CD14-positive monocyte (primary cell): ENCODE measurements at regions not wholly inside any gene's neighbourhood (a gene's known extent, or its start where the extent isn't known, plus 50 kb on each side); places are given as distances from the start of the nearest gene placed in this dataset.
A peak's percentile ranks its signal among the peaks of the same experiment; 100 is the strongest.

ENCODE experiments used
- DNase-seq, 3 donors: peaks; one replicate each; pipeline ENCODE4 v3.0.0-alpha.2; 2011 to 2022
- H2AFZ ChIP-seq: 2 replicates; pipeline ENCODE4 v1.6.0; 2012; ENCODE audit warnings: mild to moderate bottlenecking, low read depth, low read length, inconsistent platforms; ENCODE audit not compliant: insufficient read depth, poor library complexity, severe bottlenecking
- H3K27ac ChIP-seq, 2 donors: 1 replicate in 1 of 2; 2 replicates in 1 of 2; pipeline ENCODE4 v1.5.1; 2012 to 2013; ENCODE audit warnings: low read length in 2 of 2, control low read depth in 1 of 2, inconsistent platforms in 1 of 2, low read depth in 1 of 2, mild to moderate bottlenecking in 1 of 2
- H3K27me3 ChIP-seq, 2 donors: one replicate each; pipeline versions ENCODE4 v1.6.0 to v1.6.1; 2011 to 2013; ENCODE audit warnings: low read length in 2 of 2; ENCODE audit not compliant: control insufficient read depth in 2 of 2, insufficient read depth in 2 of 2
- H3K36me3 ChIP-seq, 2 donors: replicated peaks in 1 of 2; 1 replicate in 1 of 2; 2 replicates in 1 of 2; pipeline versions ENCODE4 v1.5.1 to v1.6.1; 2012 to 2013; ENCODE audit warnings: low read length in 2 of 2, control low read depth in 1 of 2, inconsistent platforms in 1 of 2, mild to moderate bottlenecking in 1 of 2; ENCODE audit not compliant: insufficient read depth in 2 of 2, control insufficient read depth in 1 of 2
- H3K4me1 ChIP-seq, 2 donors: 1 replicate in 1 of 2; 2 replicates in 1 of 2; pipeline versions ENCODE4 v1.5.1 to v1.6.1; 2012 to 2013; ENCODE audit warnings: low read length in 2 of 2, control low read depth in 1 of 2, inconsistent platforms in 1 of 2, mild to moderate bottlenecking in 1 of 2, moderate library complexity in 1 of 2; ENCODE audit not compliant: insufficient read depth in 2 of 2, control insufficient read depth in 1 of 2
- H3K4me2 ChIP-seq: replicated peaks from 2 replicates; pipeline ENCODE3; 2012; ENCODE audit warnings: low read length, moderate library complexity, mild to moderate bottlenecking; ENCODE audit not compliant: poor library complexity, severe bottlenecking; ENCODE audit errors: extremely low read depth
- H3K4me3 ChIP-seq, 3 experiments: fragments of 200-600 bp in 1 of 3; sonication (generic) in 1 of 3; replicated peaks in 1 of 3; 1 replicate in 2 of 3; 2 replicates in 1 of 3; pipeline ENCODE4 v1.5.1; 2011 to 2013; ENCODE audit warnings: low read length in 3 of 3, mild to moderate bottlenecking in 3 of 3, control low read depth in 2 of 3, low read depth in 2 of 3, inconsistent platforms in 1 of 3, moderate library complexity in 1 of 3
- H3K79me2 ChIP-seq: 2 replicates; pipeline ENCODE4 v1.6.0; 2012; ENCODE audit warnings: mild to moderate bottlenecking, control low read depth, inconsistent platforms, low read length, moderate library complexity; ENCODE audit not compliant: insufficient read depth
- H3K9ac ChIP-seq: 2 replicates; pipeline ENCODE4 v1.6.0; 2017; ENCODE audit warnings: low read length, mild to moderate bottlenecking; ENCODE audit not compliant: insufficient read depth, poor library complexity, severe bottlenecking
- H3K9me3 ChIP-seq, 2 donors: replicated peaks in 1 of 2; 1 replicate in 1 of 2; 2 replicates in 1 of 2; pipeline versions ENCODE4 v1.5.1 to v1.6.1; 2012 to 2013; ENCODE audit warnings: low read length in 2 of 2, control low read depth in 1 of 2; ENCODE audit not compliant: control insufficient read depth in 1 of 2, insufficient read depth in 1 of 2
- H4K20me1 ChIP-seq: 2 replicates; pipeline ENCODE4 v1.6.0; 2012; ENCODE audit warnings: mild to moderate bottlenecking, low read length, control low read depth, moderate library complexity; ENCODE audit not compliant: insufficient read depth
- H3K27ac Mint-ChIP-seq, 7 donors: one replicate each; pipeline ENCODE4 v1.8.0; 2020; ENCODE audit warnings: mild to moderate bottlenecking in 7 of 7, mixed read lengths in 7 of 7, moderate library complexity in 6 of 7, inconsistent platforms in 2 of 7
- H3K27me3 Mint-ChIP-seq, 3 donors: one replicate each; pipeline ENCODE4 v1.8.0; 2021 to 2022; ENCODE audit warnings: low read depth in 3 of 3, mild to moderate bottlenecking in 3 of 3, mixed read lengths in 3 of 3, moderate library complexity in 3 of 3, inconsistent platforms in 1 of 3
- H3K36me3 Mint-ChIP-seq, 2 donors: one replicate each; pipeline ENCODE4 v1.8.0; 2020; ENCODE audit warnings: mixed read lengths in 2 of 2, inconsistent platforms in 1 of 2, mild to moderate bottlenecking in 1 of 2
- H3K4me1 Mint-ChIP-seq: one replicate; pipeline ENCODE4 v1.8.0; 2020; ENCODE audit warnings: mild to moderate bottlenecking, mixed read lengths
- H3K4me3 Mint-ChIP-seq, 2 donors: one replicate each; pipeline ENCODE4 v1.8.0; 2020; ENCODE audit warnings: mild to moderate bottlenecking in 2 of 2, mixed read lengths in 2 of 2, moderate library complexity in 1 of 2
- H3K9me3 Mint-ChIP-seq, 7 donors: one replicate each; pipeline ENCODE4 v1.8.0; 2020 to 2022; ENCODE audit warnings: mixed read lengths in 7 of 7, mild to moderate bottlenecking in 6 of 7, moderate library complexity in 6 of 7, inconsistent platforms in 2 of 7
- CTCF ChIP-seq: fragments of 200-600 bp; IDR thresholded peaks from one replicate; pipeline ENCODE4 v1.8.0; 2022; ENCODE audit warnings: antibody characterized with exemption, mild to moderate bottlenecking
- WGBS: methylation state at CpG from one replicate; pipeline ENCODE4 v1.1.5; 2013; ENCODE audit warnings: missing lambda C conversion rate; ENCODE audit not compliant: insufficient coverage; 5-methylcytosine and 5-hydroxymethylcytosine counted together
- intact Hi-C, 2 donors: fragments of 100-400 bp; cut with micrococcal nuclease; formaldehyde crosslinking; loops; one replicate each; pipeline versions ENCODE4 v1.15.0 to v1.15.1; 2023

- Mint-ChIP-seq H3K9me3 (peaks cover 0 to 2% (median 0%) of the 10 kb centered on the region in 7 donors), H3K36me3 (no peaks in the 10 kb centered on the region), H3K4me3 (peak overlapping the region; percentile 35 to 54), H3K27me3 (peaks cover 0 to 1% (median 0%) of the 10 kb centered on the region in 3 donors), H3K4me1 (peaks cover 24% of the 10 kb centered on the region), H3K27ac (peak overlapping the region; percentile 18 to 89 (median 73))
- peak overlapping the region in 2 of 3 experiments; percentile 36 to 60 for H3K4me3 ChIP-seq
- peak overlapping the region; percentile 55 to 76 for H3K27ac ChIP-seq
- no peaks in the 10 kb centered on the region for H3K79me2 ChIP-seq
- H4K20me1 ChIP-seq, result no peaks in the 10 kb centered on the region
- peak overlapping the region; percentile 63 for H2AFZ ChIP-seq
- intact Hi-C loops, result no loop called here
- peak; percentile 30 to 43 (median 41) for DNase-seq
- no peaks in the 10 kb centered on the region for H3K36me3 ChIP-seq
- peak overlapping the region; percentile 46 for H3K4me2 ChIP-seq
- H3K9ac ChIP-seq, result no peak overlapping the region
- peaks cover 16 to 23% of the 10 kb centered on the region in 2 donors for H3K4me1 ChIP-seq
- no peaks in the 10 kb centered on the region for H3K9me3 ChIP-seq
- WGBS, result 0% methylated on average over 1 of the region's 2 CpGs
- no peak for TF ChIP-seq CTCF
- no peaks in the 10 kb centered on the region for H3K27me3 ChIP-seq
These were observed 1099.7 kb downstream of the DTWD2 start for GRCh38 chr5:117888688-117889087.

GRCh38 chr5:117881426-117882230, 1106.7 kb downstream of the DTWD2 start:
- no peak overlapping the region for H3K4me3 Mint-ChIP-seq
- Histone ChIP-seq H3K27me3 (no peaks in the 10 kb centered on the region), H3K9ac (no peak overlapping the region), H3K4me3 (no peak overlapping the region), H2AFZ (no peak overlapping the region), H4K20me1 (no peaks in the 10 kb centered on the region), H3K27ac (no peak overlapping the region), H3K36me3 (no peaks in the 10 kb centered on the region), H3K9me3 (no peaks in the 10 kb centered on the region), H3K4me2 (no peak overlapping the region), H3K79me2 (no peaks in the 10 kb centered on the region), H3K4me1 (no peaks in the 10 kb centered on the region)
- H3K27me3 Mint-ChIP-seq, result peaks cover 0 to 1% (median 0%) of the 10 kb centered on the region in 3 donors
- intact Hi-C loops, result no loop called here
- peaks cover 0 to 5% (median 0%) of the 10 kb centered on the region in 7 donors for H3K9me3 Mint-ChIP-seq
- WGBS, result 94% methylated on average over 2 of the region's 4 CpGs
- no peak overlapping the region for H3K27ac Mint-ChIP-seq
- no peak for TF ChIP-seq CTCF
- no peaks in the 10 kb centered on the region for H3K4me1 Mint-ChIP-seq
- no peaks in the 10 kb centered on the region for H3K36me3 Mint-ChIP-seq
- DNase-seq, result no peak
